Activated B cell treated with CpG ODN at 0.5 μM for 24 hours (primary cell): ENCODE measurements at regions not wholly inside any gene's neighbourhood (a gene's known extent, or its start where the extent isn't known, plus 50 kb on each side); places are given as distances from the start of the nearest gene placed in this dataset.

Experiments
- ATAC-seq: fragments of 200-7000 bp; cut with Tn5 transposase; one replicate; pipeline ENCODE4 v1.10.0; 2021; ENCODE audit warnings: low read depth, mild to moderate bottlenecking, moderate library complexity
- CTCF ChIA-PET: fragments of 350-600 bp; sonication (Branson Sonifier 250); formaldehyde crosslinking; loops from one replicate; lab custom pipeline; 2021; ENCODE audit warnings: antibody characterized with exemption; lab: Charles Lee
- POLR2A ChIA-PET: fragments of 350-600 bp; sonication (Branson Sonifier 250); formaldehyde crosslinking; loops from one replicate; lab custom pipeline; 2021; ENCODE audit warnings: antibody characterized with exemption; lab: Charles Lee
- DNase-seq: peaks from one replicate; pipeline ENCODE4 v3.0.0; 2022
- H3K27ac Mint-ChIP-seq: one replicate; pipeline ENCODE4 v1.8.0; 2020; ENCODE audit warnings: mixed read lengths
- H3K27me3 Mint-ChIP-seq: one replicate; pipeline ENCODE4 v1.8.0; 2021; ENCODE audit warnings: mixed read lengths
- H3K36me3 Mint-ChIP-seq: one replicate; pipeline ENCODE4 v1.8.0; 2021; ENCODE audit warnings: low read depth, mixed read lengths
- H3K4me1 Mint-ChIP-seq: one replicate; pipeline ENCODE4 v1.8.0; 2021; ENCODE audit warnings: mixed read lengths
- H3K4me3 Mint-ChIP-seq: one replicate; pipeline ENCODE4 v1.8.0; 2020; ENCODE audit warnings: mild to moderate bottlenecking, mixed read lengths
- H3K9me3 Mint-ChIP-seq: one replicate; pipeline ENCODE4 v1.8.0; 2020; ENCODE audit warnings: mixed read lengths
- intact Hi-C: fragments of 100-400 bp; cut with micrococcal nuclease; formaldehyde crosslinking; loops from one replicate; pipeline ENCODE4 v1.15.1; 2024
- TF ChIP-seq, protein P1 (sequence below): fragments of 200-600 bp; IDR thresholded peaks from one replicate; pipeline ENCODE4 v1.8.0; 2022; ENCODE audit warnings: antibody characterized with exemption, mild to moderate bottlenecking

DNA sequence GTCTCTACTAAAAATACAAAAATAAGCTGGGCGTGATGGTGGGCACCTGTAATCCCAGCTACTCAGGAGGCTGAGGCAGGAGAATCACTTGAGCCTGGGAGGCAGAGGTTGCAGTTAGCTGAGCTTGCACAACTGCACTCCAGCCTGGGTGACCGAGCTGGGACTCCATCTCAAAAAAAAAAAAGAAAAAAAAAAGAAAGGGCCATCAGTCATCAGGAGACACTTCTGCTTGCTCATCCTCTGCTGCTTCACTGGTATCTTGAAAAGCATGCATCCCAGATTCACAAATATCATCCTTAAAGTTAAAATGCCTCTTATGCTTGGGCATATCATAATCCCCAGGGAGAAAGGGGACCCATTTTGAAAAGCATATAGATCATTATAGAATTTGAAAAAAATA lies 176.6 kb upstream of the NR2F2 start:
- Mint-ChIP-seq H3K4me3 (no peak overlapping the region), H3K27me3 (no peaks in the 10 kb centered on the region), H3K4me1 (no peaks in the 10 kb centered on the region), H3K27ac (no peak overlapping the region), H3K9me3 (no peaks in the 10 kb centered on the region), H3K36me3 (no peaks in the 10 kb centered on the region)
- POLR2A ChIA-PET = no interaction called here
- DNase-seq = no peak
- TF ChIP-seq, protein P1, sequence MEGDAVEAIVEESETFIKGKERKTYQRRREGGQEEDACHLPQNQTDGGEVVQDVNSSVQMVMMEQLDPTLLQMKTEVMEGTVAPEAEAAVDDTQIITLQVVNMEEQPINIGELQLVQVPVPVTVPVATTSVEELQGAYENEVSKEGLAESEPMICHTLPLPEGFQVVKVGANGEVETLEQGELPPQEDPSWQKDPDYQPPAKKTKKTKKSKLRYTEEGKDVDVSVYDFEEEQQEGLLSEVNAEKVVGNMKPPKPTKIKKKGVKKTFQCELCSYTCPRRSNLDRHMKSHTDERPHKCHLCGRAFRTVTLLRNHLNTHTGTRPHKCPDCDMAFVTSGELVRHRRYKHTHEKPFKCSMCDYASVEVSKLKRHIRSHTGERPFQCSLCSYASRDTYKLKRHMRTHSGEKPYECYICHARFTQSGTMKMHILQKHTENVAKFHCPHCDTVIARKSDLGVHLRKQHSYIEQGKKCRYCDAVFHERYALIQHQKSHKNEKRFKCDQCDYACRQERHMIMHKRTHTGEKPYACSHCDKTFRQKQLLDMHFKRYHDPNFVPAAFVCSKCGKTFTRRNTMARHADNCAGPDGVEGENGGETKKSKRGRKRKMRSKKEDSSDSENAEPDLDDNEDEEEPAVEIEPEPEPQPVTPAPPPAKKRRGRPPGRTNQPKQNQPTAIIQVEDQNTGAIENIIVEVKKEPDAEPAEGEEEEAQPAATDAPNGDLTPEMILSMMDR = no peak
- intact Hi-C loops = no loop called here
- CTCF ChIA-PET = no interaction called here
- no peak for ATAC-seq

GRCh38 chr15:96158938-96159337 lies 171.6 kb upstream of the NR2F2 start:
- Mint-ChIP-seq H3K36me3 (no peaks in the 10 kb centered on the region), H3K4me1 (no peaks in the 10 kb centered on the region), H3K4me3 (no peak overlapping the region), H3K9me3 (no peaks in the 10 kb centered on the region), H3K27ac (no peak overlapping the region), H3K27me3 (no peaks in the 10 kb centered on the region)
- TF ChIP-seq, protein P1 = no peak
- ChIA-PET POLR2A (no interaction called here), CTCF (no interaction called here)
- intact Hi-C loops = no loop called here
- DNase-seq (no peak), ATAC-seq (no peak)

- H3K4me3 Mint-ChIP-seq = no peak overlapping the region
- no peaks in the 10 kb centered on the region for H3K9me3 Mint-ChIP-seq
- TF ChIP-seq, protein P1 = no peak
- ATAC-seq (no peak), DNase-seq (no peak)
- intact Hi-C loops = no loop called here
- ChIA-PET POLR2A (no interaction called here), CTCF (no interaction called here)
- no peak overlapping the region for H3K27ac Mint-ChIP-seq
- H3K27me3 Mint-ChIP-seq = no peaks in the 10 kb centered on the region
- H3K4me1 Mint-ChIP-seq = no peaks in the 10 kb centered on the region
- H3K36me3 Mint-ChIP-seq = no peaks in the 10 kb centered on the region
Measured at GRCh38 chr15:96160269-96160668, 170.2 kb upstream of the NR2F2 start.

DNA sequence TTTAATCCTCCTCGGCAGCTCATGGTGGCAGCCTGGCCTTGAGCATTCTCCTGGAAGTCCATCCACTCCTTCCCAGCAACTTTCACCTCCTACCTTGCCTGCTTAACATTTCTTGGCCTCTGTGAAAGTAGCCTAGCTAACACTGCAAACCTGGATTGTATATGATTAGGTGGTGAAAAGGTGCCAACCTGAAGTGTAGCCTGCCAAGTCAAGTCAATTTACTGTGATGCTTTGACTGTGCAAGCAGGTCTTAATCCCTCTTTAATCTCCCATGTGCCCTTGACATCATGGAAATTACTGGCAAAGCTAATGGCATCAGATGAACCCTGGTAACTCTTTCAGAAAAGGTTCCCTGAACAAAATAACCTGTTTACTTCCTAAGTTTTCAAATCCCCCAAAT lies 169.7 kb upstream of the NR2F2 start:
- Mint-ChIP-seq H3K27ac (no peak overlapping the region), H3K4me1 (no peaks in the 10 kb centered on the region), H3K9me3 (no peaks in the 10 kb centered on the region), H3K27me3 (no peaks in the 10 kb centered on the region), H3K4me3 (no peak overlapping the region), H3K36me3 (no peaks in the 10 kb centered on the region)
- intact Hi-C loops = no loop called here
- ChIA-PET POLR2A (no interaction called here), CTCF (no interaction called here)
- no peak for ATAC-seq
- DNase-seq = no peak
- TF ChIP-seq, protein P1 = no peak

DNA sequence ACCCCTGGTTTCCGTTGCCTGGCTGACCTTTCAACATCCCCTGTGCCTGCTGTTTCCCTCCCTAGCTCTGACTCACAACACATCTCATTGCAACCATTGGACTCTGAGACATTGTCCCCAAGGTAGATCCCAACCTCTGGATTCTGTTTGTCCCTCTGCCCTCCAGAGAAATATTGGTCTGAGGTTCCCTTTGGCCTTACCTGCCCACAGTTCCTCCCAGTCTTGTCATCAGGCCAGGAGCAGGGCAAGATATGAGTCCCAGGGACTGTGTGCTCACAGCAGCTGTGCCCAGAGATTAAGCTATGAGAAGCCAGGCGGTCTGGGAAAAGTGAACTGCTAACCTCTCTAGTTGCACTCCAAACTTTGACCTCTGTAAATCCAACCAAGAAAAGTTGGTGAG lies 168.2 kb upstream of the NR2F2 start:
- no peaks in the 10 kb centered on the region for H3K36me3 Mint-ChIP-seq
- H3K27ac Mint-ChIP-seq = no peak overlapping the region
- DNase-seq (no peak), ATAC-seq (no peak)
- intact Hi-C loops = no loop called here
- H3K4me1 Mint-ChIP-seq = no peaks in the 10 kb centered on the region
- H3K27me3 Mint-ChIP-seq = no peaks in the 10 kb centered on the region
- POLR2A ChIA-PET = no interaction called here
- TF ChIP-seq, protein P1 = no peak
- CTCF ChIA-PET = no interaction called here
- H3K4me3 Mint-ChIP-seq = no peak overlapping the region
- H3K9me3 Mint-ChIP-seq = peaks cover 2% of the 10 kb centered on the region
